ENCODE measurements at regions not wholly inside any gene's neighbourhood (a gene's known extent, or its start where the extent isn't known, plus 50 kb on each side); places are given as distances from the start of the nearest gene placed in this dataset.

GRCh38 chr4:14066979-14067378 is 439.5 kb upstream of the BOD1L1 start:
- TF ChIP-seq, protein P1, sequence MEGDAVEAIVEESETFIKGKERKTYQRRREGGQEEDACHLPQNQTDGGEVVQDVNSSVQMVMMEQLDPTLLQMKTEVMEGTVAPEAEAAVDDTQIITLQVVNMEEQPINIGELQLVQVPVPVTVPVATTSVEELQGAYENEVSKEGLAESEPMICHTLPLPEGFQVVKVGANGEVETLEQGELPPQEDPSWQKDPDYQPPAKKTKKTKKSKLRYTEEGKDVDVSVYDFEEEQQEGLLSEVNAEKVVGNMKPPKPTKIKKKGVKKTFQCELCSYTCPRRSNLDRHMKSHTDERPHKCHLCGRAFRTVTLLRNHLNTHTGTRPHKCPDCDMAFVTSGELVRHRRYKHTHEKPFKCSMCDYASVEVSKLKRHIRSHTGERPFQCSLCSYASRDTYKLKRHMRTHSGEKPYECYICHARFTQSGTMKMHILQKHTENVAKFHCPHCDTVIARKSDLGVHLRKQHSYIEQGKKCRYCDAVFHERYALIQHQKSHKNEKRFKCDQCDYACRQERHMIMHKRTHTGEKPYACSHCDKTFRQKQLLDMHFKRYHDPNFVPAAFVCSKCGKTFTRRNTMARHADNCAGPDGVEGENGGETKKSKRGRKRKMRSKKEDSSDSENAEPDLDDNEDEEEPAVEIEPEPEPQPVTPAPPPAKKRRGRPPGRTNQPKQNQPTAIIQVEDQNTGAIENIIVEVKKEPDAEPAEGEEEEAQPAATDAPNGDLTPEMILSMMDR (IDR thresholded peaks at IDR 0.05; ENCODE audit: low read depth, low read length, poor library complexity, severe bottlenecking) = no peak
- TF ChIP-seq EZH2phosphoT487 (IDR thresholded peaks at IDR 0.05; ENCODE audit: borderline replicate concordance, low read length) = no peak

All from DOHH2 (cell line).